HCT116 (cell line): ENCODE measurements at regions not wholly inside any gene's neighbourhood (a gene's known extent, or its start where the extent isn't known, plus 50 kb on each side); places are given as distances from the start of the nearest gene placed in this dataset.

ENCODE experiments used
- ATAC-seq: fragments of 200-7000 bp; cut with Tn5 transposase; 2 replicates; pipeline ENCODE4 v1.9.1; 2020; ENCODE audit warnings: mild to moderate bottlenecking, moderate library complexity
- BruUV-seq: library from RNA; stranded (reverse); fragments of 400-500 nt; replicated peaks from 2 replicates; lab custom pipeline; 2021; lab: Mats Ljungman, UMichigan
- CTCF ChIA-PET: fragments of 300-600 bp; sonication (Branson Sonifier 250); formaldehyde crosslinking; loops from one replicate; lab custom pipeline; 2021; ENCODE audit warnings: antibody characterized with exemption; lab: Charles Lee
- POLR2A ChIA-PET: fragments of 300-600, 350-600 bp; sonication (Branson Sonifier 250); formaldehyde crosslinking; loops from one replicate; lab custom pipeline; 2021; ENCODE audit warnings: antibody characterized with exemption; lab: Charles Lee
- RAD21 ChIA-PET, 2 experiments: fragments of 300-600 bp; sonication (Branson Sonifier 250); formaldehyde crosslinking; loops; one replicate each; lab custom pipeline; 2023; ENCODE audit warnings: low total read pairs in 2 of 2; ENCODE audit not compliant: uncharacterized antibody in 2 of 2, unreplicated experiment in 2 of 2, low non-redundant PET in 1 of 2; lab: Charles Lee
- DNase-seq: peaks from one replicate; pipeline ENCODE4 v3.0.0-alpha.2; 2010; ENCODE audit warnings: low read depth, low spot score
- H2AFZ ChIP-seq: fragments of 200-600 bp; shearing (Covaris generic), sonication (generic); 2 replicates; pipeline ENCODE4 v1.6.1; 2017; ENCODE audit warnings: low read depth, mixed run types, mixed read lengths, antibody characterized with exemption, low read length; ENCODE audit not compliant: poor library complexity, severe bottlenecking
- H3K27ac ChIP-seq: 2 replicates; pipeline ENCODE4 v1.5.1; 2012; ENCODE audit warnings: low read depth, low read length
- H3K27me3 ChIP-seq: fragments of 200-600 bp; sonication (generic); 2 replicates; pipeline ENCODE4 v1.6.1; 2016; ENCODE audit warnings: mixed run types, low read length, mixed read lengths; ENCODE audit not compliant: insufficient read depth
- H3K36me3 ChIP-seq, 2 experiments: fragments of 200-500 bp in 1 of 2; fragments of 200-600 bp in 1 of 2; sonication (Bioruptor generic) in 1 of 2; sonication (generic) in 1 of 2; 2 replicates each; pipeline versions ENCODE4 v1.5.1 to v1.6.1; 2014 to 2016; ENCODE audit warnings: low read length in 2 of 2, inconsistent platforms in 1 of 2, mixed read lengths in 1 of 2, mixed run types in 1 of 2; ENCODE audit not compliant: insufficient read depth in 2 of 2, control insufficient read depth in 1 of 2
- H3K4me1 ChIP-seq, 2 experiments: fragments of 200-600 bp in 1 of 2; sonication (generic) in 1 of 2; 2 replicates each; pipeline versions ENCODE4 v1.5.1 to v1.6.1; 2012 to 2017; ENCODE audit warnings: low read length in 2 of 2, inconsistent platforms in 1 of 2, mild to moderate bottlenecking in 1 of 2, mixed read lengths in 1 of 2, mixed run types in 1 of 2, moderate library complexity in 1 of 2; ENCODE audit not compliant: insufficient read depth in 2 of 2, control insufficient read depth in 1 of 2
- H3K4me2 ChIP-seq: fragments of 200-600 bp; sonication (generic); 2 replicates; pipeline ENCODE4 v1.6.1; 2017; ENCODE audit warnings: mixed run types, low read length, mixed read lengths
- H3K4me3 ChIP-seq, 2 experiments: fragments of 200-600 bp in 1 of 2; sonication (generic) in 1 of 2; replicated peaks in 1 of 2; 2 replicates each; pipeline ENCODE4 v1.5.1; 2011 to 2016; ENCODE audit warnings: low read length in 2 of 2, control low read depth in 1 of 2, low read depth in 1 of 2, mild to moderate bottlenecking in 1 of 2, mixed read lengths in 1 of 2, mixed run types in 1 of 2
- H3K79me2 ChIP-seq: fragments of 200-600 bp; sonication (generic); 2 replicates; pipeline ENCODE4 v1.6.1; 2017; ENCODE audit warnings: mild to moderate bottlenecking, mixed run types, low read length, moderate library complexity, mixed read lengths; ENCODE audit not compliant: insufficient read depth
- H3K9ac ChIP-seq: fragments of 200-600 bp; sonication (generic); 2 replicates; pipeline ENCODE4 v1.6.1; 2016; ENCODE audit warnings: low read length, mixed read lengths
- H3K9me2 ChIP-seq: fragments of 200-600 bp; sonication (generic), shearing (Covaris generic); 2 replicates; pipeline ENCODE4 v1.6.1; 2017; ENCODE audit warnings: mixed run types, mild to moderate bottlenecking, moderate library complexity; ENCODE audit not compliant: insufficient read depth
- H3K9me3 ChIP-seq, 2 experiments: fragments of 200-500 bp in 1 of 2; fragments of 200-600 bp in 1 of 2; sonication (Bioruptor generic) in 1 of 2; sonication (generic) in 1 of 2; 2 replicates each; pipeline ENCODE4 v1.6.1; 2014 to 2017; ENCODE audit warnings: low read length in 2 of 2, mixed read lengths in 2 of 2, inconsistent platforms in 1 of 2, low read depth in 1 of 2, mild to moderate bottlenecking in 1 of 2, mixed run types in 1 of 2, moderate library complexity in 1 of 2; ENCODE audit not compliant: control insufficient read depth in 1 of 2, insufficient read depth in 1 of 2
- H4K20me1 ChIP-seq: fragments of 200-600 bp; sonication (generic), shearing (Covaris generic); 2 replicates; pipeline ENCODE4 v1.6.1; 2017; ENCODE audit warnings: mixed run types, mild to moderate bottlenecking, moderate library complexity; ENCODE audit not compliant: insufficient read depth
- CBX3 ChIP-seq: IDR thresholded peaks from 2 replicates; pipeline ENCODE4 v1.6.1; 2012; ENCODE audit warnings: low read depth
- EGR1 ChIP-seq: IDR thresholded peaks from 2 replicates; pipeline ENCODE4 v1.6.1; 2012; ENCODE audit warnings: low read depth
- ELF1 ChIP-seq: IDR thresholded peaks from 2 replicates; pipeline ENCODE4 v1.6.1; 2012; ENCODE audit warnings: low read depth, borderline replicate concordance
- EZH2 ChIP-seq: fragments of 200-600 bp; sonication (generic); IDR thresholded peaks from 2 replicates; pipeline ENCODE4 v1.6.1; 2017; ENCODE audit warnings: antibody characterized with exemption, mixed run types
- POLR2A ChIP-seq: IDR thresholded peaks from 2 replicates; pipeline ENCODE4 v1.7.0; 2011; ENCODE audit warnings: borderline replicate concordance; ENCODE audit not compliant: insufficient read depth, insufficient read length; ENCODE audit errors: extremely low read depth
- POLR2AphosphoS5 ChIP-seq: IDR thresholded peaks from 2 replicates; pipeline ENCODE4 v1.6.1; 2011; ENCODE audit warnings: mild to moderate bottlenecking, low read depth, low read length, moderate library complexity
- RAD21 ChIP-seq: IDR thresholded peaks from 2 replicates; pipeline ENCODE4 v1.6.1; 2012; ENCODE audit warnings: low read depth, mild to moderate bottlenecking
- SIN3A ChIP-seq: IDR thresholded peaks from 2 replicates; pipeline ENCODE4 v1.6.1; 2012; ENCODE audit warnings: low read depth
- SP1 ChIP-seq: IDR thresholded peaks from 2 replicates; pipeline ENCODE4 v1.6.1; 2012; ENCODE audit warnings: low read depth
- SRF ChIP-seq: IDR thresholded peaks from 2 replicates; pipeline ENCODE4 v1.6.1; 2012; ENCODE audit warnings: low read depth
- TCF7L2 ChIP-seq: IDR thresholded peaks from 2 replicates; pipeline ENCODE4 v1.7.0; 2011; ENCODE audit warnings: borderline replicate concordance, inconsistent platforms; ENCODE audit not compliant: insufficient read depth, insufficient read length; ENCODE audit errors: extremely low read depth
- YY1 ChIP-seq: IDR thresholded peaks from 2 replicates; pipeline ENCODE4 v1.6.1; 2011; ENCODE audit warnings: low read length, low read depth, moderate library complexity, mild to moderate bottlenecking; ENCODE audit not compliant: insufficient replicate concordance; ENCODE audit errors: extremely low read depth
- ZFX ChIP-seq: fragments of 450-650 bp; IDR thresholded peaks from 2 replicates; pipeline ENCODE4 v1.6.1; 2017
- ZNF274 ChIP-seq: fragments of 200-500 bp; sonication (Bioruptor generic); IDR thresholded peaks from 2 replicates; pipeline ENCODE4 v1.6.1; 2014; ENCODE audit warnings: mild to moderate bottlenecking, low read depth, low read length, inconsistent platforms
- intact Hi-C: fragments of 100-400 bp; cut with micrococcal nuclease; formaldehyde crosslinking; loops from 2 replicates; pipeline ENCODE4 v1.10.0; 2022
- TF ChIP-seq, protein P1 (sequence below), 3 experiments: fragments of 200-600 bp in 1 of 3; sonication (generic) in 1 of 3; IDR thresholded peaks in 2 of 3; conservative IDR thresholded peaks in 1 of 3; 2 replicates each; pipeline ENCODE4 v1.5.1; 2012 to 2017; ENCODE audit warnings: low read depth in 2 of 3, low read length in 2 of 3, antibody characterized with exemption in 1 of 3, borderline replicate concordance in 1 of 3, control low read depth in 1 of 3, mild to moderate bottlenecking in 1 of 3, mixed read lengths in 1 of 3, mixed run types in 1 of 3, moderate library complexity in 1 of 3; ENCODE audit not compliant: insufficient read depth in 1 of 3
- TF ChIP-seq, protein P2 (sequence below): IDR thresholded peaks from 2 replicates; pipeline ENCODE4 v1.6.1; 2012
- TF ChIP-seq, protein P3 (sequence below): IDR thresholded peaks from 2 replicates; pipeline ENCODE4 v1.6.1; 2011; ENCODE audit warnings: mild to moderate bottlenecking, low read length, moderate library complexity; ENCODE audit not compliant: insufficient replicate concordance; ENCODE audit errors: extremely low read depth
- TF ChIP-seq, protein P4 (sequence below): IDR thresholded peaks from 2 replicates; pipeline ENCODE4 v1.6.1; 2012

DNA sequence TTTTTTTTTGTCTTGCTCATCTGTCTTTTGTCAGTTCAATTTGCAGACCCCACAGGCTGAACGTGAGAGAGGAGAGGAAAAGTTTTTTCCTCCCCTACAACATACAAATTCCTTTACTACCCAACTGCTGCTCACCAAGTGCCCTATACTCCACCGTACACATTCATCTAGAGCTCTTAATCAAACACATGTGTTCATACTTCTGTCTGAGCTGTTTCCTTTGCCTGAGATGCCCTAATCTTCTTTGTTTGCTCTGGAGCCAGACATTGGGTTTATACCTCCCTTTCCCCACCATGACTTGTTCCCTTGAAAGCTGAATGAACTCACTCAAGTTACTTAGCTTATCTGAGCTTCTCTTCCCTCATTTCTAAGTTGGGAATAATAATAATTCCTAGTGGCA is 122.7 kb upstream of the RASGRP1 start:
- TF ChIP-seq RAD21 (no peak), EZH2 (no peak), ELF1 (no peak), SRF (no peak), SP1 (no peak), YY1 (no peak), POLR2A (no peak), CBX3 (no peak), POLR2AphosphoS5 (no peak), ZFX (no peak), SIN3A (no peak), EGR1 (no peak), TCF7L2 (no peak), ZNF274 (no peak)
- TF ChIP-seq, protein P1, sequence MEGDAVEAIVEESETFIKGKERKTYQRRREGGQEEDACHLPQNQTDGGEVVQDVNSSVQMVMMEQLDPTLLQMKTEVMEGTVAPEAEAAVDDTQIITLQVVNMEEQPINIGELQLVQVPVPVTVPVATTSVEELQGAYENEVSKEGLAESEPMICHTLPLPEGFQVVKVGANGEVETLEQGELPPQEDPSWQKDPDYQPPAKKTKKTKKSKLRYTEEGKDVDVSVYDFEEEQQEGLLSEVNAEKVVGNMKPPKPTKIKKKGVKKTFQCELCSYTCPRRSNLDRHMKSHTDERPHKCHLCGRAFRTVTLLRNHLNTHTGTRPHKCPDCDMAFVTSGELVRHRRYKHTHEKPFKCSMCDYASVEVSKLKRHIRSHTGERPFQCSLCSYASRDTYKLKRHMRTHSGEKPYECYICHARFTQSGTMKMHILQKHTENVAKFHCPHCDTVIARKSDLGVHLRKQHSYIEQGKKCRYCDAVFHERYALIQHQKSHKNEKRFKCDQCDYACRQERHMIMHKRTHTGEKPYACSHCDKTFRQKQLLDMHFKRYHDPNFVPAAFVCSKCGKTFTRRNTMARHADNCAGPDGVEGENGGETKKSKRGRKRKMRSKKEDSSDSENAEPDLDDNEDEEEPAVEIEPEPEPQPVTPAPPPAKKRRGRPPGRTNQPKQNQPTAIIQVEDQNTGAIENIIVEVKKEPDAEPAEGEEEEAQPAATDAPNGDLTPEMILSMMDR (IDR thresholded peaks at IDR 0.05 in 2 of 3, conservative IDR thresholded peaks at IDR 0.05 in 1 of 3; ENCODE audit: borderline replicate concordance in 1 of 3, insufficient read depth in 1 of 3, low read depth in 2 of 3, low read length in 2 of 3) = no peak
- TF ChIP-seq, protein P2, sequence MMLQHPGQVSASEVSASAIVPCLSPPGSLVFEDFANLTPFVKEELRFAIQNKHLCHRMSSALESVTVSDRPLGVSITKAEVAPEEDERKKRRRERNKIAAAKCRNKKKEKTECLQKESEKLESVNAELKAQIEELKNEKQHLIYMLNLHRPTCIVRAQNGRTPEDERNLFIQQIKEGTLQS = no peak
- TF ChIP-seq, protein P3, sequence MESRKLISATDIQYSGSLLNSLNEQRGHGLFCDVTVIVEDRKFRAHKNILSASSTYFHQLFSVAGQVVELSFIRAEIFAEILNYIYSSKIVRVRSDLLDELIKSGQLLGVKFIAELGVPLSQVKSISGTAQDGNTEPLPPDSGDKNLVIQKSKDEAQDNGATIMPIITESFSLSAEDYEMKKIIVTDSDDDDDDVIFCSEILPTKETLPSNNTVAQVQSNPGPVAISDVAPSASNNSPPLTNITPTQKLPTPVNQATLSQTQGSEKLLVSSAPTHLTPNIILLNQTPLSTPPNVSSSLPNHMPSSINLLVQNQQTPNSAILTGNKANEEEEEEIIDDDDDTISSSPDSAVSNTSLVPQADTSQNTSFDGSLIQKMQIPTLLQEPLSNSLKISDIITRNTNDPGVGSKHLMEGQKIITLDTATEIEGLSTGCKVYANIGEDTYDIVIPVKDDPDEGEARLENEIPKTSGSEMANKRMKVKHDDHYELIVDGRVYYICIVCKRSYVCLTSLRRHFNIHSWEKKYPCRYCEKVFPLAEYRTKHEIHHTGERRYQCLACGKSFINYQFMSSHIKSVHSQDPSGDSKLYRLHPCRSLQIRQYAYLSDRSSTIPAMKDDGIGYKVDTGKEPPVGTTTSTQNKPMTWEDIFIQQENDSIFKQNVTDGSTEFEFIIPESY = no peak
- TF ChIP-seq, protein P4, sequence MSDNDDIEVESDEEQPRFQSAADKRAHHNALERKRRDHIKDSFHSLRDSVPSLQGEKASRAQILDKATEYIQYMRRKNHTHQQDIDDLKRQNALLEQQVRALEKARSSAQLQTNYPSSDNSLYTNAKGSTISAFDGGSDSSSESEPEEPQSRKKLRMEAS = no peak
- Histone ChIP-seq H3K9ac (no peak overlapping the region), H3K4me1 (peaks cover 0 to 10% of the 10 kb centered on the region in 2 experiments; a peak in 1 of 4 replicates), H3K9me3 (no peaks in the 10 kb centered on the region), H3K9me2 (no peaks in the 10 kb centered on the region), H3K4me2 (no peak overlapping the region), H2AFZ (no peak overlapping the region), H3K27me3 (no peaks in the 10 kb centered on the region), H3K36me3 (no peaks in the 10 kb centered on the region), H4K20me1 (no peaks in the 10 kb centered on the region), H3K27ac (no peak overlapping the region), H3K4me3 (no peak overlapping the region), H3K79me2 (no peaks in the 10 kb centered on the region)
- ChIA-PET RAD21 (no interaction called here), POLR2A (no interaction called here), CTCF (interaction anchor here (0.6 to 4.5 kb wide), 5 partner anchors 12 to 706 kb away, joined by 3 to 38 read pairs (median 3); no protein-coding TSS in a partner anchor)
- no peak for ATAC-seq
- intact Hi-C loops = loop anchor here (10.0 kb wide), 1 partner anchor 333 kb away; no protein-coding TSS in a partner anchor
- no TSS peak for BruUV-seq
- DNase-seq = no peak
